ENCODE measurements at regions not wholly inside any gene's neighbourhood (a gene's known extent, or its start where the extent isn't known, plus 50 kb on each side); places are given as distances from the start of the nearest gene placed in this dataset.

DNA sequence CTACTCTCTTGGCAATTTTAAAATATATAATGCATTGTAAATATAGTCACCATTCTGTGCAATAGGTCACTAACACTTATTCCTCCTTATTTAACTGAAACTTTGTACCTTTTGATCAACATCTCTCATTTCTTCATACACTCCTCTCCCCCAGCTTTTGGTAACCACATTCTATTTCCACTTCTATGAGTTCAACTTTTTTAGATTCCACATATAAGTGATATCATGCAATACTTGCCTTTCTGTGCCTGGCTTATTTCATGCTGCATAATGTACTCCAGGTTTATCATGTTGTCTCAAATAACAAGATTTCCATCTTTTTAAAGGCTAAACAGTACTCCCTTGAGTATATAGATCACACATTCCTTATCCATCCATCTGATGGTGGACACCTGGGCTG is 188.8 kb downstream of the NXNL2 start:
- DNase-seq: no peak
- in situ Hi-C loops (cut with MboI; ENCODE audit: low pct_unique_long_range_greater_than_20kb, low sequenced_read_pairs): no loop called here

DNA sequence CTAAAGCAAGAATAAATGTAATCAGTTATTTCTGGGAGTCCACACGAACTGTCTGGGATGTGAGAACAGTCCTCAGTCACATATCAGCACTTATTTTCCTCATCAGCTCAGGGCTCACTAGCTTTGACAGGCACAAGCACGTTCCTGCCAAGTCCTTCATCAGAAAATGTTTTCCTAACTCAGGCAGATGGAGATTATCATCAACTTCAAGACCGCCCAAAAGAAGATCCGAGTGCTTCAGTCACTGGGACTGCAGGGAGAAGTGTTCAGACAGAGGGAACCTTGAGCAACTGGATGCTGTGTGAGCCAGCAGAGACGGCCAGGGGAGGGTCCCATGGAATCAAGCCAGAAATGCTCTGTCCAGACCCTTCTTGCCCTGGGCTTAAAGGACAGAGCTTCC is 189.4 kb downstream of the NXNL2 start:
- in situ Hi-C loops (cut with MboI; ENCODE audit: low pct_unique_long_range_greater_than_20kb, low sequenced_read_pairs): no loop called here
- DNase-seq: no peak

GRCh38 chr9:88725300-88726019 is 190.5 kb downstream of the NXNL2 start:
- in situ Hi-C loops (cut with MboI; ENCODE audit: low pct_unique_long_range_greater_than_20kb, low sequenced_read_pairs): no loop called here
- no peak for DNase-seq

- in situ Hi-C loops (cut with MboI; ENCODE audit: low pct_unique_long_range_greater_than_20kb, low sequenced_read_pairs): no loop called here
- DNase-seq: no peak
These were observed 191.8 kb downstream of the NXNL2 start for GRCh38 chr9:88726803-88727202.

GRCh38 chr9:88730780-88731179 is 195.8 kb downstream of the NXNL2 start:
- in situ Hi-C loops (cut with MboI; ENCODE audit: low pct_unique_long_range_greater_than_20kb, low sequenced_read_pairs): no loop called here
- no peak for DNase-seq

DNA sequence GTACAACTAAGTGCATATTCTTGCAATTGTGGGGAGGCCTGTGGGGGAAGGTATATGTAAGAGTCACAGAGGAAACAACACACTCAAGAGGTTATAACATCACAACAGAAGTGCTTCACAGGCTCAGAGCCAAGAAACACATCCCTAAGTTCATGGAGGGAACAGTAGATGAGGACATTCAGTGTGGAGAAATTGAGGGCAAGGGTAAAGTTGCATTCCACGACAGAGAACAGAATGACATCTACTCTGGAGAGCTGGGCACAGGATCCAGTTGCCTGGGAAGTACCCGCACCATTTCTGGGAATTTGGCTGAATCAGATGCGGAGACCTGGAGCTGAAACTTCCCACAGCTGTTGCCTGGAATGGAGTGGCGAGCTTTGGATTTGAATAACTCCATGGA is 197.2 kb downstream of the NXNL2 start:
- in situ Hi-C loops (cut with MboI; ENCODE audit: low pct_unique_long_range_greater_than_20kb, low sequenced_read_pairs): no loop called here
- DNase-seq: no peak

DNA sequence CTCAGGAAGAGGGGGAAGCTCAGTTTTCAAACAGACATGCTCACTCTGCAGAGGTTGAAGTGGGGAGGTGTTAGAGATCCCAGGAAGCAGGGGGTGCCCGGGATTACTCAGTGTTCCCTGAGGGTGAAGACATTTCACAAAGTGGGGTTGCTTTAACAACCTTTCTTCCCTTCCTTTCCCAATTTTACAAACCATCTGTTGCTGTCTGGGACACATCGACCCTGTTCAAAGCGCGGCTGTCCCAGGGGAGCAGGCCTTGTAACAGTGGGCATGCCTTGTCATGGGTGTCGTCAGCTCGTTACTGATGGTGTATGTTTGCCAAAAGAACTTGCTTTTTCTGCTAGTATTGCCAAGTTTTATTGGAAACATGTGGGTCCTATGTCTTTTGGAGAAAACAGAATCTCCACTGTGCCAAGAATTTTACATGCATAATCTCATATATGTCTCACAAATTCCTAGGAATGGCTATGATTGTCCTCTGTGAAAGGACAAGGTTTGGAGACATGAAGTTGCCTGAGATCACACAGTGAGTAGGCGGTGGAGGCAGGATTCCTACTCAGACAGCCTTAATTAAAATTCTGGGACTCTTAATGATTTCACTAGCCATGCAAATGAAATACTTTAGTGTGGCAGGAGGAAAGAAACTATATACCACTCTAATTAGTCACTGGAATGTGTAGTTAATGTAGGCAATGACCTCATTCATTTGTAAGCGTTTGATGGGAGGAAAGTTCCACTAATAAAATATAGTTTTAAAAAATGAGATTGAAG is 198.9 kb downstream of the NXNL2 start:
- DNase-seq: no peak
- in situ Hi-C loops (cut with MboI; ENCODE audit: low pct_unique_long_range_greater_than_20kb, low sequenced_read_pairs): no loop called here

DNA sequence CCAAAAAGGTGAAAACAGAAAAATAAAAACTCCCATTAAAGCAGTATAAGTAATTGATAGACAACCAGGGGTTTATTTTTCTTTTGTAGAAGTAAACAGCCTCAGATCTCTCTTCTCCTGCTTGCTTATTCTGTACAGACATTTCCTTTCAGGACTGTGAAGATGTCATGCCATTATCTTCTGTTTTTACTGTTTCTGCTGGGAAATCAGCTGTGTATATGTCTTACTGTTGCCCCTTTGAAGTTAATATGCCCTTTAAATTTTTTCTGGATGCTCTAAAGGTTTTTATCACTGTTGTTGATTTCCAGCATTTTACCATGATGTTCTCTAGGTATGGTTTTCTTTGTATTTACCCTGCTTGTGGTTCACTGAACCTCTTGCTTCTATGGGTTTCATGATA is 199.5 kb downstream of the NXNL2 start:
- no peak for DNase-seq
- in situ Hi-C loops (cut with MboI; ENCODE audit: low pct_unique_long_range_greater_than_20kb, low sequenced_read_pairs): no loop called here

GRCh38 chr9:88736136-88736637 is 201.2 kb downstream of the NXNL2 start:
- DNase-seq: no peak
- in situ Hi-C loops (cut with MboI; ENCODE audit: low pct_unique_long_range_greater_than_20kb, low sequenced_read_pairs): no loop called here

- in situ Hi-C loops (cut with MboI; ENCODE audit: low pct_unique_long_range_greater_than_20kb, low sequenced_read_pairs): no loop called here
- no peak for DNase-seq
These were observed 202.1 kb downstream of the NXNL2 start for GRCh38 chr9:88737031-88737430.

DNA sequence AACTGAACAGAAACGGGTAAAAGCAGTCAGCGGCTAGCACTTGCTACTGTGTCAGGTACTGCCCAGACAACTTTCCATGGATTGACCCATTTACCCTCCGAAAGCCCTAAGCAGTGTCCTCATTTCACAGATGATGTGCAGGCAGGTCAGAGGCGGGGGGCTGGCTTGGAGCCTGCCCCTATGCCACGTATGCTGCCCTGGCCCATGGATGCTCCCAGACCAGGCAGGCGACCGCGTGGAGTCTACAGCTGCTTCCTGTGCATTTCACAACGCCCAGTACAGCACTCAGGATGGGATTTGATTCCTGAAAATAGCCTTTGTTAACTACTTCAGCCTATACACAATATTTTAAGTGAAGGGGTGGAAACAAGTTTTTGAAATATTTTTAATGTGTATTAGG is 202.9 kb downstream of the NXNL2 start:
- in situ Hi-C loops (cut with MboI; ENCODE audit: low pct_unique_long_range_greater_than_20kb, low sequenced_read_pairs): no loop called here
- DNase-seq: no peak

DNA sequence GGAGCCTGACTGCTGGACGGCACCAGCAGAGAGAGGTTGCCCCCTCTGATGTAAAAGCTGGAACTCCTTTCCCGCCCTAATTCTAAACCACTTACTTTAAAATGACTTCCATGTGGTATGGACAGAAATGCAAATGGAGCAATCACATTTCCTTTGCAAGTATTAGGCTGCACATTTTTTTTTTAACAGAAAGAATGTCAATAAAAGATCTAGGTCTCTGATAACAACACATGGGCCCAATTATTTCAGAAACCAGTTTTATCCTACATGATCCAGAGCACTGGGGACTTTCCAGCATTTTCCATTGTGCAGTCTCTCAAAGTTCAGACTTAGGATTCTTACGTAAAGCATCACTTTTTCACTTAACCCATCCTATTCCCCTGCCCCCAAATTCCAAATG is 203.7 kb downstream of the NXNL2 start:
- no peak for DNase-seq
- in situ Hi-C loops (cut with MboI; ENCODE audit: low pct_unique_long_range_greater_than_20kb, low sequenced_read_pairs): no loop called here

DNA sequence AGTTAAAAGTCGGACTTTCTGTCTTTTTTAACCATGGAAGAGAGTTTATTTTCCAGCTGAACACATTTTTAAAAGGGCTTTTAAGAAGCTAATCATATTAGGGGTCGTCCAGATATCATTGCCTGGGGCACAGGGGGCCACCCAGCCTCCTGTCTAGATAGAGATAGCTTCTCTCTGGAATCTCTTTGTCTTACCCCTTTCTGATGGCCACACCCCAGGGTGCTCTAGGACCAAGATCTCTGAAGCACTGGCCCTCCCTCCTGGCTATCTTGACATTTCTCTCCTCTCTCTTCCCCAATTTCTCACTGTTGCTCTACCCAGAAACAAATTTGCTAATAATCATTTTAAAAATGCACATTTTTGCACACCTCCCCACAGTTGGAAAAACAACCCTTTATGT is 204.4 kb downstream of the NXNL2 start:
- DNase-seq: no peak
- in situ Hi-C loops (cut with MboI; ENCODE audit: low pct_unique_long_range_greater_than_20kb, low sequenced_read_pairs): no loop called here

- DNase-seq: no peak
- in situ Hi-C loops (cut with MboI; ENCODE audit: low pct_unique_long_range_greater_than_20kb, low sequenced_read_pairs): no loop called here
These were observed 205.9 kb downstream of the NXNL2 start for GRCh38 chr9:88740844-88741243.

- in situ Hi-C loops (cut with MboI; ENCODE audit: low pct_unique_long_range_greater_than_20kb, low sequenced_read_pairs): no loop called here
- peak; percentile 43 for DNase-seq
These were observed 206.4 kb downstream of the NXNL2 start for GRCh38 chr9:88741335-88741734.

DNA sequence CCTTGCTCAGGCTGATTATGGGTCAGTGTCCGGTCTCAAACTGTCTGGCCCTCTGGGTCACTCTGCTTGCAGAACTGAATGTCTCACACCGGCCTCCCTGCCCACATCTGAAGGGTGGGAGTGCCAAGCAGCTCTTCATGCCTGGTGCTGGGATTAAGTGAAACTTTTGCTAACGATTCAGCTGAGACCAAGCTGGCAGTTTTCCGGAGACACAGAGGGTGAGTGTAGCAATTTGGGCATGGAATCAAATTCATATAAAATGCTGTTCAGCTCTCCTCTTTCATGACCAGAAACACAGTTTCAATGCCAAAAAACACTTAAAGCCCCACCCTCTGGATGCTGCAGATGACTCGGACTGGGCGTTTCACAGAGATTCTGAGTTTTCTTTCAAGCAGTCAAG is 207.5 kb downstream of the NXNL2 start:
- in situ Hi-C loops (cut with MboI; ENCODE audit: low pct_unique_long_range_greater_than_20kb, low sequenced_read_pairs): no loop called here
- no peak for DNase-seq

GRCh38 chr9:88742905-88743304 is 207.9 kb downstream of the NXNL2 start:
- no peak for DNase-seq
- in situ Hi-C loops (cut with MboI; ENCODE audit: low pct_unique_long_range_greater_than_20kb, low sequenced_read_pairs): no loop called here

GRCh38 chr9:88745276-88746001 is 210.5 kb downstream of the NXNL2 start:
- no peak for DNase-seq
- in situ Hi-C loops (cut with MboI; ENCODE audit: low pct_unique_long_range_greater_than_20kb, low sequenced_read_pairs): no loop called here

- in situ Hi-C loops (cut with MboI; ENCODE audit: low pct_unique_long_range_greater_than_20kb, low sequenced_read_pairs): no loop called here
- no peak for DNase-seq
These were observed 211.2 kb downstream of the NXNL2 start for GRCh38 chr9:88746029-88746742.

Measured in KBM-7 (cell line).